Naive B cell (primary cell): ENCODE measurements at regions not wholly inside any gene's neighbourhood (a gene's known extent, or its start where the extent isn't known, plus 50 kb on each side); places are given as distances from the start of the nearest gene placed in this dataset.

Source experiments
- ATAC-seq, 2 donors: fragments of 150-1000 bp; cut with Tn5 transposase; 2 replicates each; pipeline ENCODE4 v1.10.0; 2021; ENCODE audit warnings: low read depth in 2 of 2, mild to moderate bottlenecking in 2 of 2, moderate library complexity in 2 of 2
- DNase-seq: peaks from one replicate; pipeline ENCODE4 v3.0.0; 2022
- H3K27ac Mint-ChIP-seq, 6 donors: one replicate each; pipeline ENCODE4 v1.8.0; 2020 to 2022; ENCODE audit warnings: mild to moderate bottlenecking in 6 of 6, mixed read lengths in 6 of 6, moderate library complexity in 5 of 6, inconsistent platforms in 2 of 6
- H3K27me3 Mint-ChIP-seq, 3 donors: one replicate each; pipeline ENCODE4 v1.8.0; 2021 to 2022; ENCODE audit warnings: mixed read lengths in 3 of 3, mild to moderate bottlenecking in 1 of 3
- H3K36me3 Mint-ChIP-seq, 2 donors: one replicate each; pipeline ENCODE4 v1.8.0; 2020 to 2022; ENCODE audit warnings: mixed read lengths in 2 of 2, inconsistent platforms in 1 of 2, mild to moderate bottlenecking in 1 of 2
- H3K4me1 Mint-ChIP-seq, 3 donors: one replicate each; pipeline ENCODE4 v1.8.0; 2020 to 2022; ENCODE audit warnings: mixed read lengths in 3 of 3, inconsistent platforms in 1 of 3, mild to moderate bottlenecking in 1 of 3, moderate library complexity in 1 of 3
- H3K4me3 Mint-ChIP-seq, 8 donors: one replicate each; pipeline ENCODE4 v1.8.0; 2020 to 2022; ENCODE audit warnings: mild to moderate bottlenecking in 8 of 8, mixed read lengths in 8 of 8, moderate library complexity in 8 of 8, inconsistent platforms in 2 of 8
- H3K9me3 Mint-ChIP-seq, 7 donors: one replicate each; pipeline ENCODE4 v1.8.0; 2020 to 2022; ENCODE audit warnings: mixed read lengths in 7 of 7, mild to moderate bottlenecking in 5 of 7, inconsistent platforms in 2 of 7, moderate library complexity in 1 of 7

DNA sequence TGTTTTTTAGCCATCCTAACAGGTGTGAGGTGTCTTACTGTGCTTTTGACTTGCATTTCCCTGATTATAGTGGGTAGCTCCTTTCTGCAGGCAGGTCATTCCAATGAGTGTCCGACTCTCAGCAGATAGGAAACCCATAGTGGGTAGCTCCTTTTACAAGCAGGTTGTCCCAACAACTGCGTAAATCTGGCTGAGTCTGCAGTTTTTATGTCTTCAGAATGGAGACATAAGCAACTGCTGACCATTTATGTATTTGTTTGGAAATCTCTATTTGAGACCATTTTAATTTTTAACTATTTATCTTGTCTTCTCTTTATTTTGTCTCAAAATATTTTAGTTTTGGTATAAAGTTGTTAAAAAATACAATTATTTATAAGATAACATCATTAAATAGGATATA is 839.4 kb downstream of the SLITRK6 start:
- Mint-ChIP-seq H3K4me1 (peaks cover 0 to 17% (median 9%) of the 10 kb centered on the region in 3 donors), H3K27me3 (no peaks in the 10 kb centered on the region), H3K9me3 (no peaks in the 10 kb centered on the region), H3K27ac (no peak overlapping the region), H3K36me3 (no peaks in the 10 kb centered on the region), H3K4me3 (no peak overlapping the region)
- no peak for DNase-seq
- ATAC-seq: no peak

DNA sequence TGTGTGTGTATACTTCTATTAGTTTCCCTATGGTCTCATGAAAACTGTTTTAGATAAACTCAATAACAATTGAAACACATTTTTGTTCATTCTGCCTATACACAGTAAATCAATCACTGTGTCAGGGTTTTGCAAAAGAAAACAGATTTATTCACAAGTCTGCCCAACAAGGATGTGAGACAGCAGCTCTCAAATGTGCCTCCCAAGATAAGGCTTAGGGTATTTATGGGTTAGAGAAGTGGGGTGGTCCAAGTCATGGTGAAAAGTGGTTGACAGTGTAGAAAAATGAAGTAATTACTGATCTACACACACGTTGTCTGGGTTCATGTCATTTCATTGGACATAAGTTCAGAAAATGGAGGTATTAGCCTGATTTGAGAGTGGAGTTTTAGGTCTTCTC is 844.6 kb downstream of the SLITRK6 start:
- ATAC-seq: no peak
- H3K9me3 Mint-ChIP-seq: peaks cover 0 to 6% (median 1%) of the 10 kb centered on the region in 7 donors
- H3K27ac Mint-ChIP-seq: no peak overlapping the region

DNA sequence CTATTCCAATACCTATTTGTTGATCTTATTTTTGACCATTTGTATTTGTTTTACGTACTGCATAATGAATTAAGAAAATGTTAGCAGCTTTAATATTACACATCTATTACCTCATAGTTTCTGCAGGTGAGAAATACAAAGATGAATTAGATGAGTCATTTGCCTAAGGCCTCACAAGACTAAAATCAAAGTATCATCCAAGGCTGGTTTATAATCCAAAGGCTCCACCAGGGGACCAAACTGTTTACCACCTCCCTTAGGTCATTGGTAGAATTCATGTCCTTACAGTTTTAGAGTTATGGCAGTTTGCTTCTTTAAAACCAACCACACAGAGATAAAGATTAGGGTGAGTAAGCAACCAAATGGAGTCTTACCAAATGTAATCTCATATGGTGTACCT is 848.1 kb downstream of the SLITRK6 start:
- no peaks in the 10 kb centered on the region for H3K36me3 Mint-ChIP-seq
- peaks cover 0 to 10% (median 2%) of the 10 kb centered on the region in 7 donors for H3K9me3 Mint-ChIP-seq
- no peak overlapping the region for H3K27ac Mint-ChIP-seq
- no peaks in the 10 kb centered on the region for H3K27me3 Mint-ChIP-seq
- no peak overlapping the region for H3K4me3 Mint-ChIP-seq
- ATAC-seq (no peak), DNase-seq (no peak)
- H3K4me1 Mint-ChIP-seq: no peaks in the 10 kb centered on the region

More for the DNA sequence above, 844.6 kb downstream of the SLITRK6 start:
- H3K36me3 Mint-ChIP-seq: no peaks in the 10 kb centered on the region
- H3K4me1 Mint-ChIP-seq: no peaks in the 10 kb centered on the region
- no peak for DNase-seq
- H3K27me3 Mint-ChIP-seq: no peaks in the 10 kb centered on the region
- no peak overlapping the region for H3K4me3 Mint-ChIP-seq

DNA sequence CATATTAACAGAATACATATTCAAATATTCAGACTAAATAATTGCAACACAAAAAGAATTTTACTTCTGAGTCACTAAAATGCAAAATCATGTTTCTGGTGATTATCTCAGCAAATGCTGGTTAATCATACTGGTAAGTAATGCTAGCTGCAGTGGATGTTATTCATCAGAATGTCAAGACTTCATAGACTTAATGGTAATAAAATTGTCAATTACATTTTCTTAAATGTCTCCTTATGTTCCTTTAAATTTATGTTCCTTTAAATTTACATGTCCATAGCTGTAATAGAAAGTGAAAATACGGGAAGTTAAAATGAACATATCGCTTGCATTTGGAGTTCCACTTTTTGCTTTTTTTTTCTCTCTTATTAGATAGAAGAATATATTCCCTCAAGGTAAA is 853.0 kb downstream of the SLITRK6 start:
- H3K4me3 Mint-ChIP-seq: no peak overlapping the region
- no peaks in the 10 kb centered on the region for H3K36me3 Mint-ChIP-seq
- no peaks in the 10 kb centered on the region for H3K4me1 Mint-ChIP-seq
- no peaks in the 10 kb centered on the region for H3K27me3 Mint-ChIP-seq
- peaks cover 0 to 10% (median 2%) of the 10 kb centered on the region in 7 donors for H3K9me3 Mint-ChIP-seq
- ATAC-seq: no peak
- DNase-seq: no peak
- no peak overlapping the region for H3K27ac Mint-ChIP-seq

DNA sequence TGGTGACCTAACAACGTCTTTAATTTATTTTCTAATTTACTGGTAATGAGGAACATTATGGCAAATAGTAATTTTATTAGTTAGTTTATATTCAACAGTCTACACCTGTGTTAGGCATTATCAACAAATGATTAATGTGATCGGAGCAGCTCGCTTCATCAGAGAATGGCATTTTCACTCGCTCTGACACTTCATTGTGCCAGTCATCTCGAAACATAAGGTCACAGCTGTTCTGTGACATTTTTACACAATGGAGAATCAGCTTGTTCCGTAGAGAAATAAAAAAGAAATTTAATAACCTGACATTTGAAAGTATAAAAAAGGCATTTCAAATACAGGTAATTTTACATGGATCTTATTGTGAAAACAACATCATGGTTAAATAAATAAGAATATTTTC is 858.4 kb downstream of the SLITRK6 start:
- no peak for ATAC-seq
- no peak for DNase-seq
- Mint-ChIP-seq H3K9me3 (no peaks in the 10 kb centered on the region), H3K4me1 (no peaks in the 10 kb centered on the region), H3K36me3 (no peaks in the 10 kb centered on the region), H3K27me3 (no peaks in the 10 kb centered on the region), H3K27ac (no peak overlapping the region), H3K4me3 (no peak overlapping the region)

DNA sequence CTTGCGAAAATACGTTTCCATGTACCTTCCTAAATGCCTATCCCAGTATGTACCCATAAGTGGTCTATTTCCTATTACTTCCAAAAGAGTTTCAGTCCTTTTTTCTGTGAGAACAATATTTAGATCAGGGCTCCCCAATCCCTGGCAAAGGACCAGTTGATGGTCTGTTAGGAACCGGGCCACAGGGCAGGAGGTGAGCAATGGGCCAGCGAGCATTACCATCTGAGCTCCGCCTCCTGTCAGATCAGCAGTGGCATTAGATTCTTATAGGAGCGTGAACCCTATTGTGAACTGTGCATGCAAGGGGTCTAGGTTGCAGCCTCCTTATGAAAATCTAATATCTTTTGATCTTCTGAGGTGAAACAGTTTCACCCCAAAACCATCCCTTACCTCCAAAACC is 859.1 kb downstream of the SLITRK6 start:
- no peak for ATAC-seq
- no peak for DNase-seq
- Mint-ChIP-seq H3K36me3 (no peaks in the 10 kb centered on the region), H3K9me3 (no peaks in the 10 kb centered on the region), H3K4me1 (peaks cover 0 to 4% (median 0%) of the 10 kb centered on the region in 3 donors), H3K4me3 (no peak overlapping the region), H3K27me3 (no peaks in the 10 kb centered on the region), H3K27ac (no peak overlapping the region)

DNA sequence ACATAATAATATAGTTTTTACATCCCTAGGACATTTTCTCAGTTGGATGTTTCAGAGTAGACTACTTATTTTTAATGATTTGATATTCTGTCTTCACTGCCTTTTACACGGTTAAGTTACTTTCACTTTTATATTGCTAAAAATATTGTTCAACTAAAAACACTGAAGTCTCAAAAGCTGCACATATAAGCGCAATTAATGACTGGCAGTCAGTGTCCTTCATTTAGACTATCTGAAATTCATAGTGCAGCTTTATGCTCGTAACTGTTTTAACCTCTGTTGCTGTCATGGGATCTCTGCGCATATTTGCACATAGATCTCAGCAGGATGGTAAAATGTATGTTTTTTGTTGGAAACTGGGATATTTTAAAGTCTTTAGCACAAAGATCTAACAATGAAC is 864.3 kb downstream of the SLITRK6 start:
- Mint-ChIP-seq H3K36me3 (no peaks in the 10 kb centered on the region), H3K9me3 (peaks cover 0 to 5% (median 0%) of the 10 kb centered on the region in 7 donors), H3K27ac (peak overlapping the region in 1 of 6 donors; percentile 38), H3K4me1 (peaks cover 0 to 12% (median 0%) of the 10 kb centered on the region in 3 donors), H3K27me3 (no peaks in the 10 kb centered on the region), H3K4me3 (peak overlapping the region in 6 of 8 donors; percentile 20 to 80 (median 34))
- no peak for ATAC-seq
- no peak for DNase-seq

DNA sequence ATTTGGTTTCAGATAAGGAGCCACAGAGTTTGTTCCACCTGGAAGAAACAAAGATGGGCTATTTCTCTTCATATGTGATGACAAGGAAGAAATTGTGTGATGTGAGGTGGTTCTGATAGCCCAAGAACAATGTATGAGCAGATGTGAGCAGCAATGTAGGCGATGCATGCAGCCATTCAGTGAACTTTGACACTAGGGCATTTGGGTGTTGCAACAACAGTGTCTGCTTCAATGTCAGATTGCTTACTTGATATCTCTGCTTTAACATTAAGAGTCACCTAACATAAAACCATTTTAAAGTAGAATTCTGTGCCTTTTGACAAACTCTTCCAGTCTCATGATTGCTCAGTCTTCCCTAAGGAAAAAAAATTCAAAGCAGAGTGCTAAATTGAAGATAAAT is 865.4 kb downstream of the SLITRK6 start:
- H3K9me3 Mint-ChIP-seq: peaks cover 0 to 5% (median 0%) of the 10 kb centered on the region in 7 donors
- no peaks in the 10 kb centered on the region for H3K27me3 Mint-ChIP-seq
- DNase-seq (no peak), ATAC-seq (no peak)
- H3K27ac Mint-ChIP-seq: no peak overlapping the region
- no peaks in the 10 kb centered on the region for H3K36me3 Mint-ChIP-seq
- no peak overlapping the region for H3K4me3 Mint-ChIP-seq
- H3K4me1 Mint-ChIP-seq: peaks cover 0 to 12% (median 0%) of the 10 kb centered on the region in 3 donors

DNA sequence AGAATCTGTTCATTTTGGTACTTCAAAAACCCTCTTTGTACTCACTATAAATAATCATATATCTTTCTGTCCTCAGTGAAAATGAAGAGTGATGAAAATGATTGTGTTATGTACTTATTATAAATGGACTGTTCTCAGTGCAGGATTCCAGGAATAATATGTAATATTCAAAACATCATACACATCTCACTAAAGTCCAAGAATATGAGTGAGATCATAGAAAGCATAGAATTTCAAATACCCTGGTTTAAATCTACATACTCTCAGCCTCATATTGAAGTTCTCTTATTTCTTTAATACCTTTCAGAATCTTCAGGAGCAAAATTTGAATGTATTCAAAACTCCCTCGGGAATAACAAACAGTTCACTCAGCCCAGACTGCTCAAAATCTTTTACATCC is 868.0 kb downstream of the SLITRK6 start:
- Mint-ChIP-seq H3K27ac (no peak overlapping the region), H3K27me3 (no peaks in the 10 kb centered on the region), H3K36me3 (no peaks in the 10 kb centered on the region), H3K9me3 (peaks cover 0 to 5% (median 0%) of the 10 kb centered on the region in 7 donors), H3K4me3 (no peak overlapping the region), H3K4me1 (peaks cover 0 to 12% (median 0%) of the 10 kb centered on the region in 3 donors)
- no peak for ATAC-seq
- no peak for DNase-seq

DNA sequence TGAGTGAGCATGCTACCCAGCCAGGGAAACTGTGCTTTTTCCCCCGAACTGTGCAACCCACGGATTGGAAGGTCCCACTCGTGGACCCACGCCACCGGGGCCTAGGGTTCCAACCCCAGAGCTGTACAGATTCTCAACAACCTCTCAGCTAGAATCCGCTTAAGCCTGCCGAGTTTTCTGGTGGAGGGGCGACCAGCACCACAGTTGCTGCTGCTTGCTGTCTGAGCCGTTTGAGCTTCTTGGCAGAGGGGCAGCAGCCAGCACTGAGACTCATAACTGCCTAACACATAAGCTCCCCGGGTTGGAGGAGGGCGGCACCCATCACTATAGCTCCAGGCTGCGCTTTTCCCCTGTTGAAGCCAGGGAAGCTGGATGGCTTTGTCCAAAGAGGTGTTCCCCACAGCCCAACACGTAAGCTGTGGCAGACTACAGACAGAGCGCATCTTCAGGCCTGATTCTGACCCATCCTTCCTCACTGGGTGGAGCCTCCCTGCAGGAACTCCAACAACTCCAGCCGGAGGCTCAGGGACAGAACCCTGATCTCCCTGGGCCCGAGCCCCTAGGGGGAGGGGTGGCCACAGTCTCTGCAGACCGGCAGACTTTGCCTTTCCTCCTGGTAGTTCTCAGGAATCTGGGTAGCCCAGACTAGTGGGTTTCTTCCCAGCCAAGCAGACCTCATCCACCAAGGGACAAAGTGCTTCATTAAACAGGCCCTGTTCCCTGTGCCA is 871.6 kb downstream of the SLITRK6 start:
- peaks cover 0 to 1% (median 0%) of the 10 kb centered on the region in 7 donors for H3K9me3 Mint-ChIP-seq
- no peaks in the 10 kb centered on the region for H3K27me3 Mint-ChIP-seq
- H3K4me3 Mint-ChIP-seq: no peak overlapping the region
- H3K27ac Mint-ChIP-seq: no peak overlapping the region
- no peak for DNase-seq
- no peaks in the 10 kb centered on the region for H3K36me3 Mint-ChIP-seq
- ATAC-seq: no peak
- H3K4me1 Mint-ChIP-seq: no peaks in the 10 kb centered on the region

DNA sequence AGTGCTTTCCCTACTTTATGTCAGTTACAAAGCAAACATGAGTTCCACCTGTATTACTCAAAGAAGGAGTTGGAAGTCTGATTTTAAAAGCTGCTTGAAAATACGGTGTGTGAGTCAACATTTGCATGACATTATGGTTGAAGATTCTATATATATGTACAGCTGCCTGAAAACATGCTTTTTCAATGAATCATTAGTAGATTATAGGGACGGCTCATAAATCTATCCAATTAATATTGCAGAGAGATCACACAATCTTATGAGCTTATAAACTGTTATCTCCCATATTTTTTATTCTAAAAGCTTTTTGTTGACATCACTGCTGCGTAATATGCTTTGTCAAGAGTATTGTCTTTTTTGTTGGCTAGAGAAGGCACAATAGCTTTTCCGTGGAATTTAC is 873.8 kb downstream of the SLITRK6 start:
- no peak for ATAC-seq
- no peaks in the 10 kb centered on the region for H3K36me3 Mint-ChIP-seq
- peaks cover 0 to 1% (median 0%) of the 10 kb centered on the region in 7 donors for H3K9me3 Mint-ChIP-seq
- DNase-seq: no peak
- H3K4me3 Mint-ChIP-seq: no peak overlapping the region
- no peaks in the 10 kb centered on the region for H3K4me1 Mint-ChIP-seq
- no peaks in the 10 kb centered on the region for H3K27me3 Mint-ChIP-seq
- no peak overlapping the region for H3K27ac Mint-ChIP-seq

DNA sequence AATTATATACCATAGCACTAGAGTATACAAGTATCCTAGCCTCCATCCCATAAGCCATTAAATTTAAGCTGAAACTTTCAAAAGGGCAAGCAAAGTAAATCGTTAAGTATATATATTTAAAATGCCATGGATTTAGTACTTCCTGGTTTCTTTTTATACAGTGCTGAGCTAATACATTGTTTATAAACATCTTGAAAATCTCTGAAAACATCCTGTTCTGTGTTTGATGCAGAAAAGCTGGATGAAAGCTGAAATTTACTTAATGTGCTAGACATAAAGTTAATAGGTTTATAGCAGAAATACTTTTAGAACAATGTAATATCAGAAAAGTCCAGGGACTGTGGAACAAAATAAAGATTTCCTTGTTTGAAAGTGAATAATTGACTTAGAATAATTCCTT is 875.4 kb downstream of the SLITRK6 start:
- H3K27me3 Mint-ChIP-seq: no peaks in the 10 kb centered on the region
- ATAC-seq (no peak), DNase-seq (no peak)
- H3K36me3 Mint-ChIP-seq: no peaks in the 10 kb centered on the region
- H3K4me3 Mint-ChIP-seq: no peak overlapping the region
- H3K27ac Mint-ChIP-seq: no peak overlapping the region
- H3K9me3 Mint-ChIP-seq: peaks cover 0 to 1% (median 0%) of the 10 kb centered on the region in 7 donors
- H3K4me1 Mint-ChIP-seq: no peaks in the 10 kb centered on the region

DNA sequence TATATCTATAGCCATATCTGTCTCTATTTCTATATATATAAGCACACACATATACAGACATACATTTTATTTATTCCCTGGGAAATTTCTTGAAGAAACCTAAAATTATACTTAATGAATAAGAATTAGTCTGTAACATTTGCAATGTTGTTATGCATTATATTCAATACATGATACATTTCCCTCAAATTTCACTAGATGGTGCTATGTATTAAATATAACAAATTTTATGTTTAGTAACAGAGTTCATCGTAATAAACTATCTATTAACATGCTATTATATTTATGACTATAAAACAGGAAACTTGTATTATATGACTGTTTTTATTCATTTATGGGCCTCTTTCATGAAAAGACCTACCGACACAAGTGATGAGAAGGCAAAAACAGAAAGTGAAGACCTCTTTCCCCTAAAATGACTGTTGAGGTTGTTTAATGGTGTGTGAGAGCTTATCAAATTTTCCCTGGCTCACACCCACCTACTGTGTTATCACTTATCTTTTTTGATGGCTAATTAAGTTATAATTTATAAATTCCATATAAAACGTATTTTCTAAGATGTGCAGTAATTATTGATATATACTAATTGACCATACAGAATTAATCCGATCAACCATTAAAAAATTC is 881.9 kb downstream of the SLITRK6 start:
- H3K4me1 Mint-ChIP-seq: no peaks in the 10 kb centered on the region
- no peaks in the 10 kb centered on the region for H3K9me3 Mint-ChIP-seq
- H3K27me3 Mint-ChIP-seq: no peaks in the 10 kb centered on the region
- DNase-seq (no peak), ATAC-seq (peak in 1 of 2 donors; percentile 58)
- H3K27ac Mint-ChIP-seq: no peak overlapping the region
- no peaks in the 10 kb centered on the region for H3K36me3 Mint-ChIP-seq
- H3K4me3 Mint-ChIP-seq: peak overlapping the region in 2 of 8 donors; percentile 42 to 72

DNA sequence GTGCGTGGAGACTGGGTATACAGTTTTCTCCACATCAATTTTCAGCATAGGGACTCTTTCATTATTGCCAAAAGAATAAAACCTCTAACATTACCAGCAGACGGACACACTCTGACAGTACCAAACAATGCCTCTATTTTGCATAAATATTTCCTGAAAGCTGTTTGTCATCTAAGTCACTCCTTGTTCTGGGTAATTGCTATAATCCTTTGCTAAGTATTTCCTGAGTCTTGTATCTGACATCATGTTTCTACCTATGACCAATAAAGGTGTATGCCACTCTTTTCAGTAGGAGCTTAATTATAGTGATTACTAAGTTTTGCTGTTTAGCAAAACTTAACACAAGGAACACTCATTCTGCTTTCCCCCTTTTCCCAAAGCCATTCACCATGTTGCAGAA is 886.5 kb downstream of the SLITRK6 start:
- H3K4me3 Mint-ChIP-seq: no peak overlapping the region
- DNase-seq (no peak), ATAC-seq (no peak)
- peaks cover 0 to 3% (median 0%) of the 10 kb centered on the region in 7 donors for H3K9me3 Mint-ChIP-seq
- H3K27ac Mint-ChIP-seq: no peak overlapping the region
- no peaks in the 10 kb centered on the region for H3K36me3 Mint-ChIP-seq
- H3K4me1 Mint-ChIP-seq: no peaks in the 10 kb centered on the region
- no peaks in the 10 kb centered on the region for H3K27me3 Mint-ChIP-seq
